Hepatocyte (in vitro differentiated cells): ENCODE measurements at regions not wholly inside any gene's neighbourhood (a gene's known extent, or its start where the extent isn't known, plus 50 kb on each side); places are given as distances from the start of the nearest gene placed in this dataset.

ENCODE experiments used
- DNase-seq: peaks from one replicate; pipeline ENCODE4 v3.0.0-alpha.2; 2016; ENCODE audit warnings: low spot score
- H2AFZ ChIP-seq: fragments of 200-600 bp; sonication (generic); 2 replicates; pipeline ENCODE4 v1.6.0; 2016; ENCODE audit warnings: antibody characterized with exemption, mild to moderate bottlenecking
- H3K27ac ChIP-seq: fragments of 200-600 bp; sonication (generic); 2 replicates; pipeline ENCODE4 v1.5.1; 2016; ENCODE audit warnings: mild to moderate bottlenecking
- H3K27me3 ChIP-seq: fragments of 200-600 bp; sonication (generic); 2 replicates; pipeline ENCODE4 v1.6.1; 2016
- H3K36me3 ChIP-seq: fragments of 200-600 bp; sonication (generic); replicated peaks from 2 replicates; pipeline ENCODE4 v1.5.1; 2016; ENCODE audit warnings: low read depth; ENCODE audit not compliant: insufficient read depth
- H3K4me1 ChIP-seq: fragments of 200-600 bp; sonication (generic); 2 replicates; pipeline ENCODE4 v1.5.1; 2016; ENCODE audit warnings: mild to moderate bottlenecking, moderate library complexity; ENCODE audit not compliant: insufficient read depth
- H3K4me2 ChIP-seq: fragments of 200-600 bp; sonication (generic); 2 replicates; pipeline ENCODE4 v1.6.0; 2016
- H3K4me3 ChIP-seq: fragments of 200-600 bp; sonication (generic); 2 replicates; pipeline ENCODE4 v1.5.1; 2016; ENCODE audit warnings: mild to moderate bottlenecking
- H3K79me2 ChIP-seq: fragments of 200-600 bp; sonication (generic); 2 replicates; pipeline ENCODE4 v1.6.0; 2017; ENCODE audit warnings: mild to moderate bottlenecking
- H3K9me2 ChIP-seq: fragments of 200-600 bp; sonication (generic); replicated peaks from 2 replicates; pipeline ENCODE4 v1.6.0; 2017; ENCODE audit warnings: mild to moderate bottlenecking; ENCODE audit not compliant: insufficient read depth
- H3K9me3 ChIP-seq: fragments of 200-600 bp; sonication (generic); 2 replicates; pipeline ENCODE4 v1.5.1; 2016; ENCODE audit warnings: low read depth, mild to moderate bottlenecking
- H4K20me1 ChIP-seq: fragments of 200-600 bp; sonication (generic); 2 replicates; pipeline ENCODE4 v1.6.0; 2016; ENCODE audit warnings: mild to moderate bottlenecking; ENCODE audit not compliant: insufficient read depth, poor library complexity, severe bottlenecking
- CTCF ChIP-seq: fragments of 200-600 bp; sonication (generic); IDR thresholded peaks from 2 replicates; pipeline ENCODE4 v1.5.1; 2016; ENCODE audit warnings: antibody characterized with exemption, mild to moderate bottlenecking; ENCODE audit not compliant: poor library complexity
- EZH2 ChIP-seq: fragments of 200-600 bp; sonication (generic); IDR thresholded peaks from 2 replicates; pipeline ENCODE4 v1.6.1; 2016; ENCODE audit warnings: antibody characterized with exemption, mild to moderate bottlenecking, borderline replicate concordance
- EZH2phosphoT487 ChIP-seq: fragments of 200-600 bp; sonication (generic); IDR thresholded peaks from one replicate; pipeline ENCODE4 v1.6.1; 2018; ENCODE audit warnings: antibody characterized with exemption, mild to moderate bottlenecking, low read depth, moderate library complexity; ENCODE audit not compliant: unreplicated experiment, severe bottlenecking
- WGBS: methylation state at CpG from one replicate; pipeline ENCODE4 v1.1.6; 2016; ENCODE audit warnings: low lambda C conversion rate; ENCODE audit errors: missing lambda C conversion rate; 5-methylcytosine and 5-hydroxymethylcytosine counted together

GRCh38 chr3:74331711-74332110, 282.7 kb downstream of the CNTN3 start:
- H2AFZ ChIP-seq: no peak overlapping the region
- no peaks in the 10 kb centered on the region for H3K9me2 ChIP-seq
- no peaks in the 10 kb centered on the region for H3K27me3 ChIP-seq
- no peak overlapping the region for H3K4me3 ChIP-seq
- no peaks in the 10 kb centered on the region for H4K20me1 ChIP-seq
- H3K79me2 ChIP-seq: no peaks in the 10 kb centered on the region
- no peak overlapping the region for H3K27ac ChIP-seq
- no peak overlapping the region for H3K4me2 ChIP-seq
- TF ChIP-seq EZH2phosphoT487 (no peak), CTCF (no peak), EZH2 (no peak)
- no peaks in the 10 kb centered on the region for H3K36me3 ChIP-seq
- no peak for DNase-seq
- WGBS: 91% methylated on average over 2 of the region's 2 CpGs
- no peaks in the 10 kb centered on the region for H3K9me3 ChIP-seq
- no peaks in the 10 kb centered on the region for H3K4me1 ChIP-seq

GRCh38 chr3:74329096-74329495, 285.4 kb downstream of the CNTN3 start:
- Histone ChIP-seq H3K79me2 (no peaks in the 10 kb centered on the region), H2AFZ (no peak overlapping the region), H3K36me3 (no peaks in the 10 kb centered on the region), H3K4me1 (no peaks in the 10 kb centered on the region), H3K9me3 (no peaks in the 10 kb centered on the region), H3K9me2 (no peaks in the 10 kb centered on the region), H3K4me2 (no peak overlapping the region), H3K27ac (no peak overlapping the region), H4K20me1 (no peaks in the 10 kb centered on the region), H3K4me3 (no peak overlapping the region), H3K27me3 (no peaks in the 10 kb centered on the region)
- DNase-seq: no peak
- TF ChIP-seq EZH2phosphoT487 (no peak), EZH2 (no peak), CTCF (no peak)

DNA sequence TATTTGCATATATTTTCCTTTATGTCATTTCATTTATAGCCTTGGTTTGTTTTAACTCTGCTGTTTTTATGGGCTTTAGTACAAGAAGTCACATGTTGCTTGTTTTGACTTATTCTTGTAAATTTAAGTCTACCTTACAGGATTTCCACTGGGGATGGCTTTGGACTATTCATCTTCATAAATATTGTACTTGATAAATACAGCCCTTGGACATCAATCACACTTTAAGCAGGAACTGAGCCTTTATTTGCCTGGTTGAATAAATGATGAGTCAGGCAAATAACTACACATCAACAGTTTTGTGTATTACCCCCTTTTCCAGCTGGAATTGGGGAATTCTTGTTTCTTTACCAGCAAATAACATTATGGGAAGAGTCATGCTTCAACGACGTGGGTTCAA, 286.0 kb downstream of the CNTN3 start:
- Histone ChIP-seq H3K27me3 (no peaks in the 10 kb centered on the region), H3K36me3 (no peaks in the 10 kb centered on the region), H3K4me1 (no peaks in the 10 kb centered on the region), H3K79me2 (no peaks in the 10 kb centered on the region), H3K9me3 (no peaks in the 10 kb centered on the region), H3K27ac (no peak overlapping the region), H2AFZ (no peak overlapping the region), H3K9me2 (no peaks in the 10 kb centered on the region), H4K20me1 (no peaks in the 10 kb centered on the region), H3K4me3 (no peak overlapping the region), H3K4me2 (no peak overlapping the region)
- 87% methylated on average over 2 of the region's 2 CpGs for WGBS
- no peak for DNase-seq
- TF ChIP-seq EZH2phosphoT487: no peak
- no peak for TF ChIP-seq EZH2
- no peak for TF ChIP-seq CTCF

DNA sequence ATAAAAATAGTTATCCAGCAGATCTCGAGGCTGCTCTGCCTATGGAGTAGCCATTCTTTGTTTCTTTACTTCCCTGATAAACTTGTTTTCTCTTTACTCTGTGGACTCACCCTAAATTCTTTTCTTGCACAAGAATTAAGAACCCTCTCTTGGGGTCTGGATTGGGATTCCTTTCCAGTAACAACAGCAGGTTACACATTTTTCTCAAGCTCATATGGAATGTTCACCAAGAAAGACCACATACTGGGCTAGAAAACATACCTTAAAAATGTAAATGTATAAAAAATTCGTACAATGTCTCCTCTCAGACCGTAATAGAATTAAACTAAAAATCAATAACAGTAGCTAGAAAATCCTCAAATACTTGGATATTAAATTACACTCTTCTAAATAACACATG, 299.2 kb downstream of the CNTN3 start:
- Histone ChIP-seq H3K9me2 (no peaks in the 10 kb centered on the region), H3K9me3 (no peaks in the 10 kb centered on the region), H3K36me3 (no peaks in the 10 kb centered on the region)

More for the DNA sequence above, 299.2 kb downstream of the CNTN3 start:
- TF ChIP-seq EZH2phosphoT487 (no peak), EZH2 (no peak), CTCF (no peak)
- DNase-seq: no peak
- no peaks in the 10 kb centered on the region for H4K20me1 ChIP-seq
- no peaks in the 10 kb centered on the region for H3K27me3 ChIP-seq
- no peaks in the 10 kb centered on the region for H3K4me1 ChIP-seq
- H3K4me2 ChIP-seq: no peak overlapping the region
- H3K4me3 ChIP-seq: no peak overlapping the region
- 79% methylated on average over 3 of the region's 3 CpGs for WGBS
- no peak overlapping the region for H2AFZ ChIP-seq
- no peaks in the 10 kb centered on the region for H3K79me2 ChIP-seq
- H3K27ac ChIP-seq: no peak overlapping the region
